SK-N-SH (cell line): ENCODE measurements at regions not wholly inside any gene's neighbourhood (a gene's known extent, or its start where the extent isn't known, plus 50 kb on each side); places are given as distances from the start of the nearest gene placed in this dataset.

Experiments
- CTCF ChIA-PET: fragments of 300-600, 350-600 bp; formaldehyde crosslinking; extraction: SDS; loops from one replicate; lab custom pipeline; 2021; lab: Yijun Ruan, JAX
- POLR2A ChIA-PET: fragments of 350-600 bp; sonication (Branson Sonifier 250); formaldehyde crosslinking; extraction: SDS; loops from one replicate; lab custom pipeline; 2020; ENCODE audit warnings: antibody characterized with exemption, inconsistent platforms; lab: Yijun Ruan, JAX
- DNase-seq: peaks from one replicate; pipeline ENCODE4 v3.0.0; 2012
- H2AFZ ChIP-seq: fragments of 200-600 bp; sonication (generic); 2 replicates; pipeline ENCODE4 v1.8.1; 2016; ENCODE audit warnings: antibody characterized with exemption, mild to moderate bottlenecking, low read depth
- H3F3A ChIP-seq: fragments of 200-600 bp; sonication (generic); replicated peaks from 2 replicates; pipeline ENCODE3; 2016; ENCODE audit warnings: antibody characterized with exemption, mild to moderate bottlenecking; ENCODE audit not compliant: insufficient read depth
- H3K27ac ChIP-seq, 2 experiments: fragments of 200-500 bp in 1 of 2; fragments of 200-600 bp in 1 of 2; sonication (Bioruptor generic) in 1 of 2; sonication (generic), shearing (Covaris generic) in 1 of 2; 2 replicates each; pipeline versions ENCODE4 v1.5.1 to v1.6.1; 2014 to 2016; ENCODE audit warnings: low read depth in 2 of 2, inconsistent platforms in 1 of 2, low read length in 1 of 2, mild to moderate bottlenecking in 1 of 2, mixed read lengths in 1 of 2
- H3K27me3 ChIP-seq: fragments of 200-600 bp; sonication (generic), shearing (Covaris generic); 2 replicates; pipeline ENCODE4 v1.6.1; 2016; ENCODE audit warnings: mixed run types; ENCODE audit not compliant: insufficient read depth
- H3K36me3 ChIP-seq, 2 experiments: fragments of 200-500 bp in 1 of 2; fragments of 200-600 bp in 1 of 2; sonication (Bioruptor generic) in 1 of 2; sonication (generic) in 1 of 2; replicated peaks in 1 of 2; 2 replicates each; pipeline versions ENCODE3 to v1.5.1; 2014 to 2016; ENCODE audit warnings: low read length in 1 of 2, mild to moderate bottlenecking in 1 of 2; ENCODE audit not compliant: insufficient read depth in 2 of 2, control insufficient read depth in 1 of 2
- H3K4me1 ChIP-seq, 2 experiments: fragments of 200-500 bp in 1 of 2; fragments of 200-600 bp in 1 of 2; sonication (Bioruptor generic) in 1 of 2; sonication (generic), shearing (Covaris generic) in 1 of 2; 2 replicates each; pipeline versions ENCODE4 v1.5.1 to v1.6.1; 2014 to 2016; ENCODE audit warnings: low read depth in 1 of 2, low read length in 1 of 2, mixed run types in 1 of 2; ENCODE audit not compliant: insufficient read depth in 2 of 2, control insufficient read depth in 1 of 2
- H3K4me2 ChIP-seq: fragments of 200-600 bp; sonication (generic), shearing (Covaris generic); 2 replicates; pipeline ENCODE4 v1.6.1; 2017; ENCODE audit warnings: mixed run types
- H3K4me3 ChIP-seq, 2 experiments: fragments of 200-500 bp in 1 of 2; fragments of 200-600 bp in 1 of 2; sonication (Bioruptor generic) in 1 of 2; sonication (generic), shearing (Covaris generic) in 1 of 2; 2 replicates each; pipeline versions ENCODE4 v1.5.1 to v1.8.1; 2014 to 2016; ENCODE audit warnings: low read depth in 2 of 2, inconsistent platforms in 1 of 2, low read length in 1 of 2, mild to moderate bottlenecking in 1 of 2, mixed read lengths in 1 of 2, moderate library complexity in 1 of 2
- H3K79me2 ChIP-seq: fragments of 200-600 bp; sonication (generic); 2 replicates; pipeline ENCODE4 v1.8.1; 2017; ENCODE audit warnings: mild to moderate bottlenecking; ENCODE audit not compliant: insufficient read depth
- H3K9ac ChIP-seq: fragments of 200-600 bp; sonication (generic); 2 replicates; pipeline ENCODE4 v1.6.1; 2017; ENCODE audit warnings: mixed run types
- H3K9me2 ChIP-seq: fragments of 200-600 bp; sonication (generic); 2 replicates; pipeline ENCODE4 v1.6.1; 2017; ENCODE audit warnings: mixed run types
- H3K9me3 ChIP-seq: fragments of 200-600 bp; sonication (generic); 2 replicates; pipeline ENCODE4 v1.6.1; 2017; ENCODE audit warnings: mixed run types, mild to moderate bottlenecking, moderate library complexity
- H4K20me1 ChIP-seq: fragments of 200-600 bp; sonication (generic); 2 replicates; pipeline ENCODE4 v1.6.1; 2017; ENCODE audit warnings: mild to moderate bottlenecking, mixed run types; ENCODE audit not compliant: insufficient read depth
- CHD2 ChIP-seq: fragments of 150-350 bp; IDR thresholded peaks from 2 replicates; pipeline ENCODE4 v1.6.1; 2018; ENCODE audit warnings: low read length; ENCODE audit not compliant: partially characterized antibody
- ELF1 ChIP-seq: IDR thresholded peaks from 2 replicates; pipeline ENCODE4 v1.4.0; 2012
- EZH2phosphoT487 ChIP-seq: fragments of 200-600 bp; sonication (generic); IDR thresholded peaks from 2 replicates; pipeline ENCODE4 v1.6.1; 2017; ENCODE audit warnings: low read depth, mixed run types, mild to moderate bottlenecking, antibody characterized with exemption, moderate library complexity, borderline replicate concordance
- FOXJ3 ChIP-seq: sonication (generic); formaldehyde crosslinking; IDR thresholded peaks from 2 replicates; pipeline ENCODE4 v1.5.1; 2020; ENCODE audit warnings: mild to moderate bottlenecking, missing genetic modification reagents
- GATA2 ChIP-seq: sonication (generic); formaldehyde crosslinking; IDR thresholded peaks from 2 replicates; pipeline ENCODE4 v1.5.0; 2020; ENCODE audit warnings: mild to moderate bottlenecking, missing genetic modification reagents
- POLR2AphosphoS5 ChIP-seq: IDR thresholded peaks from 2 replicates; pipeline ENCODE4 v1.6.1; 2012; ENCODE audit warnings: low read depth, low read length
- RAD21 ChIP-seq: IDR thresholded peaks from 2 replicates; pipeline ENCODE4 v1.6.1; 2012; ENCODE audit warnings: mild to moderate bottlenecking, low read length
- RCOR1 ChIP-seq: fragments of 150-350 bp; IDR thresholded peaks from 2 replicates; pipeline ENCODE4 v1.6.1; 2017; ENCODE audit warnings: antibody characterized with exemption, low read length
- RXRA ChIP-seq: IDR thresholded peaks from 2 replicates; pipeline ENCODE4 v1.4.0; 2012; ENCODE audit warnings: low read depth, mild to moderate bottlenecking, borderline replicate concordance
- SIN3A ChIP-seq: IDR thresholded peaks from 2 replicates; pipeline ENCODE4 v1.6.1; 2012; ENCODE audit warnings: low read depth, mild to moderate bottlenecking, low read length, moderate library complexity, borderline replicate concordance
- TCF12 ChIP-seq: IDR thresholded peaks from 2 replicates; pipeline ENCODE4 v1.4.0; 2012
- TEAD4 ChIP-seq: IDR thresholded peaks from 2 replicates; pipeline ENCODE4 v1.4.0; 2012; ENCODE audit warnings: mild to moderate bottlenecking, borderline replicate concordance; ENCODE audit not compliant: insufficient read depth
- WGBS: methylation state at CpG from one replicate; pipeline ENCODE4 v1.1.6; 2017; ENCODE audit warnings: low lambda C conversion rate; 5-methylcytosine and 5-hydroxymethylcytosine counted together
- TF ChIP-seq, protein P1 (sequence below): IDR thresholded peaks from 2 replicates; pipeline ENCODE4; 2012
- TF ChIP-seq, protein P2 (sequence below): IDR thresholded peaks from 2 replicates; pipeline ENCODE4 v1.4.0; 2012; ENCODE audit warnings: low read depth, borderline replicate concordance
- TF ChIP-seq, protein P3 (sequence below): IDR thresholded peaks from 2 replicates; pipeline ENCODE4 v1.4.0; 2012; ENCODE audit warnings: low read depth, borderline replicate concordance
- TF ChIP-seq, protein P4 (sequence below): fragments of 150-350 bp; IDR thresholded peaks from 2 replicates; pipeline ENCODE4 v1.6.1; 2017; ENCODE audit warnings: antibody characterized with exemption, low read length, low read depth, borderline replicate concordance
- TF ChIP-seq, protein P5 (sequence below): IDR thresholded peaks from 2 replicates; pipeline ENCODE4 v1.6.1; 2012; ENCODE audit warnings: mild to moderate bottlenecking, low read depth, low read length, moderate library complexity
- TF ChIP-seq, protein P6 (sequence below): IDR thresholded peaks from 2 replicates; pipeline ENCODE4 v1.4.0; 2012; ENCODE audit warnings: low read depth

DNA sequence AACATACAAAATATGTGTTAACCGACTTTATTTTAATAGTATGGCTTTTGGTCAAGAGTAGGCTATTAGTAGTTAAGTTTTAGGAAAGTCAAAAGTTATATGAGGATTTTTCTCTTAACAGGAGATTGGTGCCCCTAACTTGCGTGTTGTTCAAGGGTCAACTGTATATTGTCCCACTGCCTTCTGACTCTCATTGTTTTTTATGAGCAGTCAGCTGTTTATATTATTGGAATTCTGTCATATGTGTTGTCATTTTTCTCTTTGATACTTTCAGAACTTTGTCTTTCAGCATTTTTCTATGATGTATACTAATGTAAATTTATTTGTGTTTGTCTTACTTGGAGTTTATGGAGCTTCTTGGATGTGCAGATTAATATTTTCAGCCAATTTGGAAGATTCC, 142.1 kb upstream of the CMC1 start:
- Histone ChIP-seq H3F3A (no peaks in the 10 kb centered on the region), H2AFZ (no peak overlapping the region), H3K9ac (no peak overlapping the region), H4K20me1 (no peaks in the 10 kb centered on the region), H3K4me2 (no peak overlapping the region), H3K4me1 (no peaks in the 10 kb centered on the region), H3K9me3 (0 out of 2 replicates have a peak, but pooled peaks cover 6% of the 10 kb centered on the region), H3K4me3 (no peak overlapping the region), H3K36me3 (no peaks in the 10 kb centered on the region), H3K9me2 (no peaks in the 10 kb centered on the region), H3K27me3 (no peaks in the 10 kb centered on the region), H3K27ac (no peak overlapping the region), H3K79me2 (no peaks in the 10 kb centered on the region)
- TF ChIP-seq EZH2phosphoT487 (no peak), CHD2 (no peak), FOXJ3 (CRISPR knock-in tag) (no peak), ELF1 (no peak)
- TF ChIP-seq, protein P1, sequence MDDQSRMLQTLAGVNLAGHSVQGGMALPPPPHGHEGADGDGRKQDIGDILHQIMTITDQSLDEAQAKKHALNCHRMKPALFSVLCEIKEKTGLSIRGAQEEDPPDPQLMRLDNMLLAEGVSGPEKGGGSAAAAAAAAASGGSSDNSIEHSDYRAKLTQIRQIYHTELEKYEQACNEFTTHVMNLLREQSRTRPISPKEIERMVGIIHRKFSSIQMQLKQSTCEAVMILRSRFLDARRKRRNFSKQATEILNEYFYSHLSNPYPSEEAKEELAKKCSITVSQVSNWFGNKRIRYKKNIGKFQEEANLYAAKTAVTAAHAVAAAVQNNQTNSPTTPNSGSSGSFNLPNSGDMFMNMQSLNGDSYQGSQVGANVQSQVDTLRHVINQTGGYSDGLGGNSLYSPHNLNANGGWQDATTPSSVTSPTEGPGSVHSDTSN: no peak
- 3% methylated on average over 2 of the region's 2 CpGs for WGBS
- CTCF ChIA-PET: interaction anchor here (0.7 kb wide), 1 partner anchor 313 kb away, joined by 3 read pairs; no protein-coding TSS in a partner anchor
- DNase-seq: no peak
- POLR2A ChIA-PET: no interaction called here

DNA sequence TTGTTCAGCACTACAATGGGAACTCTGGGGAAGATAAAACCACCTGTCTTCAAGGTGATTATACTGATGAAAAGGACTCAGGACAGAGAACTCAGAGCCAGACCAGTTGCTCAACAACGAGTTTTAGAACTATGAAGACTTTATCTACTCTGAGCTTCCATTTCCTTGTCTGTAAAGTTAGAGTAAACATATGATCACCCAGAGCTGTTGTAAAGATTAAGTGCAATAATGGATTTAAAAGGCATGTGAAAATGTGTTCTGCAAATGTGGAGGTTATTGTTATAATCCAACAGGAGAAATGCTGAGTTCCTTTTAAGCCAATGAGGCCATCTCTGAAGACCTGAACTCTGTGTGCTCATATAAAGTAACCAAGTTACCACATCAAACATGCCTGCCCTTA, 139.7 kb upstream of the CMC1 start:
- 0% methylated on average over 1 of the region's 1 CpG for WGBS
- Histone ChIP-seq H3K27ac (no peak overlapping the region), H3K4me1 (no peaks in the 10 kb centered on the region; a peak in 1 of 4 replicates), H3K4me3 (no peak overlapping the region), H3K9me2 (no peaks in the 10 kb centered on the region), H4K20me1 (no peaks in the 10 kb centered on the region), H3F3A (no peaks in the 10 kb centered on the region), H3K9ac (no peak overlapping the region), H3K36me3 (no peaks in the 10 kb centered on the region), H3K79me2 (no peaks in the 10 kb centered on the region), H3K4me2 (no peak overlapping the region), H2AFZ (no peak overlapping the region), H3K9me3 (0 out of 2 replicates have a peak, but pooled peaks cover 6% of the 10 kb centered on the region), H3K27me3 (no peaks in the 10 kb centered on the region)
- CTCF ChIA-PET: no interaction called here
- POLR2A ChIA-PET: no interaction called here
- no peak for DNase-seq
- no peak for TF ChIP-seq EZH2phosphoT487
- no peak for TF ChIP-seq FOXJ3 (CRISPR knock-in tag)
- TF ChIP-seq, protein P2, sequence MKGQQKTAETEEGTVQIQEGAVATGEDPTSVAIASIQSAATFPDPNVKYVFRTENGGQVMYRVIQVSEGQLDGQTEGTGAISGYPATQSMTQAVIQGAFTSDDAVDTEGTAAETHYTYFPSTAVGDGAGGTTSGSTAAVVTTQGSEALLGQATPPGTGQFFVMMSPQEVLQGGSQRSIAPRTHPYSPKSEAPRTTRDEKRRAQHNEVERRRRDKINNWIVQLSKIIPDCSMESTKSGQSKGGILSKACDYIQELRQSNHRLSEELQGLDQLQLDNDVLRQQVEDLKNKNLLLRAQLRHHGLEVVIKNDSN: no peak
- TF ChIP-seq, protein P3, sequence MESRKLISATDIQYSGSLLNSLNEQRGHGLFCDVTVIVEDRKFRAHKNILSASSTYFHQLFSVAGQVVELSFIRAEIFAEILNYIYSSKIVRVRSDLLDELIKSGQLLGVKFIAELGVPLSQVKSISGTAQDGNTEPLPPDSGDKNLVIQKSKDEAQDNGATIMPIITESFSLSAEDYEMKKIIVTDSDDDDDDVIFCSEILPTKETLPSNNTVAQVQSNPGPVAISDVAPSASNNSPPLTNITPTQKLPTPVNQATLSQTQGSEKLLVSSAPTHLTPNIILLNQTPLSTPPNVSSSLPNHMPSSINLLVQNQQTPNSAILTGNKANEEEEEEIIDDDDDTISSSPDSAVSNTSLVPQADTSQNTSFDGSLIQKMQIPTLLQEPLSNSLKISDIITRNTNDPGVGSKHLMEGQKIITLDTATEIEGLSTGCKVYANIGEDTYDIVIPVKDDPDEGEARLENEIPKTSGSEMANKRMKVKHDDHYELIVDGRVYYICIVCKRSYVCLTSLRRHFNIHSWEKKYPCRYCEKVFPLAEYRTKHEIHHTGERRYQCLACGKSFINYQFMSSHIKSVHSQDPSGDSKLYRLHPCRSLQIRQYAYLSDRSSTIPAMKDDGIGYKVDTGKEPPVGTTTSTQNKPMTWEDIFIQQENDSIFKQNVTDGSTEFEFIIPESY: no peak
- TF ChIP-seq, protein P4, sequence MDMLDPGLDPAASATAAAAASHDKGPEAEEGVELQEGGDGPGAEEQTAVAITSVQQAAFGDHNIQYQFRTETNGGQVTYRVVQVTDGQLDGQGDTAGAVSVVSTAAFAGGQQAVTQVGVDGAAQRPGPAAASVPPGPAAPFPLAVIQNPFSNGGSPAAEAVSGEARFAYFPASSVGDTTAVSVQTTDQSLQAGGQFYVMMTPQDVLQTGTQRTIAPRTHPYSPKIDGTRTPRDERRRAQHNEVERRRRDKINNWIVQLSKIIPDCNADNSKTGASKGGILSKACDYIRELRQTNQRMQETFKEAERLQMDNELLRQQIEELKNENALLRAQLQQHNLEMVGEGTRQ: no peak
- no peak for TF ChIP-seq TCF12
- TF ChIP-seq POLR2AphosphoS5: no peak
- no peak for TF ChIP-seq RAD21
- no peak for TF ChIP-seq GATA2 (CRISPR knock-in tag)
- no peak for TF ChIP-seq SIN3A
- TF ChIP-seq CHD2: no peak
- TF ChIP-seq RXRA: no peak
- TF ChIP-seq, protein P5, sequence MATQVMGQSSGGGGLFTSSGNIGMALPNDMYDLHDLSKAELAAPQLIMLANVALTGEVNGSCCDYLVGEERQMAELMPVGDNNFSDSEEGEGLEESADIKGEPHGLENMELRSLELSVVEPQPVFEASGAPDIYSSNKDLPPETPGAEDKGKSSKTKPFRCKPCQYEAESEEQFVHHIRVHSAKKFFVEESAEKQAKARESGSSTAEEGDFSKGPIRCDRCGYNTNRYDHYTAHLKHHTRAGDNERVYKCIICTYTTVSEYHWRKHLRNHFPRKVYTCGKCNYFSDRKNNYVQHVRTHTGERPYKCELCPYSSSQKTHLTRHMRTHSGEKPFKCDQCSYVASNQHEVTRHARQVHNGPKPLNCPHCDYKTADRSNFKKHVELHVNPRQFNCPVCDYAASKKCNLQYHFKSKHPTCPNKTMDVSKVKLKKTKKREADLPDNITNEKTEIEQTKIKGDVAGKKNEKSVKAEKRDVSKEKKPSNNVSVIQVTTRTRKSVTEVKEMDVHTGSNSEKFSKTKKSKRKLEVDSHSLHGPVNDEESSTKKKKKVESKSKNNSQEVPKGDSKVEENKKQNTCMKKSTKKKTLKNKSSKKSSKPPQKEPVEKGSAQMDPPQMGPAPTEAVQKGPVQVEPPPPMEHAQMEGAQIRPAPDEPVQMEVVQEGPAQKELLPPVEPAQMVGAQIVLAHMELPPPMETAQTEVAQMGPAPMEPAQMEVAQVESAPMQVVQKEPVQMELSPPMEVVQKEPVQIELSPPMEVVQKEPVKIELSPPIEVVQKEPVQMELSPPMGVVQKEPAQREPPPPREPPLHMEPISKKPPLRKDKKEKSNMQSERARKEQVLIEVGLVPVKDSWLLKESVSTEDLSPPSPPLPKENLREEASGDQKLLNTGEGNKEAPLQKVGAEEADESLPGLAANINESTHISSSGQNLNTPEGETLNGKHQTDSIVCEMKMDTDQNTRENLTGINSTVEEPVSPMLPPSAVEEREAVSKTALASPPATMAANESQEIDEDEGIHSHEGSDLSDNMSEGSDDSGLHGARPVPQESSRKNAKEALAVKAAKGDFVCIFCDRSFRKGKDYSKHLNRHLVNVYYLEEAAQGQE: no peak
- no peak for TF ChIP-seq TEAD4
- TF ChIP-seq, protein P6, sequence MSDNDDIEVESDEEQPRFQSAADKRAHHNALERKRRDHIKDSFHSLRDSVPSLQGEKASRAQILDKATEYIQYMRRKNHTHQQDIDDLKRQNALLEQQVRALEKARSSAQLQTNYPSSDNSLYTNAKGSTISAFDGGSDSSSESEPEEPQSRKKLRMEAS: no peak
- TF ChIP-seq RCOR1: no peak
